ENCODE measurements at regions not wholly inside any gene's neighbourhood (a gene's known extent, or its start where the extent isn't known, plus 50 kb on each side); places are given as distances from the start of the nearest gene placed in this dataset.

GRCh38 chr13:44197791-44198770 is 175.5 kb upstream of the SERP2 start:
- TF ChIP-seq FOXP2 (optimal IDR thresholded peaks at IDR 0.05; ENCODE audit: borderline replicate concordance, extremely low read depth, extremely low read length, insufficient read depth) (no peak), POLR2AphosphoS5 (IDR thresholded peaks at IDR 0.05; ENCODE audit: low read depth, low read length) (no peak), SIN3A (IDR thresholded peaks at IDR 0.05; ENCODE audit: borderline replicate concordance, insufficient read depth, low read length) (no peak), REST (IDR thresholded peaks at IDR 0.05; ENCODE audit: insufficient read depth in 1 of 2, low read depth in 2 of 2, low read length in 2 of 2) (no peak), TAF1 (IDR thresholded peaks at IDR 0.05; ENCODE audit: borderline replicate concordance, insufficient read depth, low read length) (no peak)

- TF ChIP-seq POLR2AphosphoS5 (IDR thresholded peaks at IDR 0.05; ENCODE audit: low read depth, low read length) (no peak), REST (IDR thresholded peaks at IDR 0.05; ENCODE audit: insufficient read depth in 1 of 2, low read depth in 2 of 2, low read length in 2 of 2) (no peak), FOXP2 (optimal IDR thresholded peaks at IDR 0.05; ENCODE audit: borderline replicate concordance, extremely low read depth, extremely low read length, insufficient read depth) (no peak), TAF1 (IDR thresholded peaks at IDR 0.05; ENCODE audit: borderline replicate concordance, insufficient read depth, low read length) (no peak), SIN3A (IDR thresholded peaks at IDR 0.05; ENCODE audit: borderline replicate concordance, insufficient read depth, low read length) (no peak)
Observed at GRCh38 chr13:44198826-44199225, 174.8 kb upstream of the SERP2 start.

- no peak for TF ChIP-seq POLR2AphosphoS5 (IDR thresholded peaks at IDR 0.05; ENCODE audit: low read depth, low read length)
- no peak for TF ChIP-seq TAF1 (IDR thresholded peaks at IDR 0.05; ENCODE audit: borderline replicate concordance, insufficient read depth, low read length)
- TF ChIP-seq SIN3A (IDR thresholded peaks at IDR 0.05; ENCODE audit: borderline replicate concordance, insufficient read depth, low read length), result no peak
- no peak for TF ChIP-seq FOXP2 (optimal IDR thresholded peaks at IDR 0.05; ENCODE audit: borderline replicate concordance, extremely low read depth, extremely low read length, insufficient read depth)
- TF ChIP-seq REST (IDR thresholded peaks at IDR 0.05; ENCODE audit: insufficient read depth in 1 of 2, low read depth in 2 of 2, low read length in 2 of 2), result no peak
Observed at GRCh38 chr13:44199627-44200207, 173.9 kb upstream of the SERP2 start.

GRCh38 chr13:44206434-44206833 is 167.2 kb upstream of the SERP2 start:
- TF ChIP-seq REST (IDR thresholded peaks at IDR 0.05; ENCODE audit: insufficient read depth in 1 of 2, low read depth in 2 of 2, low read length in 2 of 2) (no peak), FOXP2 (optimal IDR thresholded peaks at IDR 0.05; ENCODE audit: borderline replicate concordance, extremely low read depth, extremely low read length, insufficient read depth) (no peak), TAF1 (IDR thresholded peaks at IDR 0.05; ENCODE audit: borderline replicate concordance, insufficient read depth, low read length) (no peak), SIN3A (IDR thresholded peaks at IDR 0.05; ENCODE audit: borderline replicate concordance, insufficient read depth, low read length) (no peak), POLR2AphosphoS5 (IDR thresholded peaks at IDR 0.05; ENCODE audit: low read depth, low read length) (no peak)

Measured in PFSK-1 (cell line).